HepG2 (cell line): ENCODE measurements at regions not wholly inside any gene's neighbourhood (a gene's known extent, or its start where the extent isn't known, plus 50 kb on each side); places are given as distances from the start of the nearest gene placed in this dataset.

Source experiments
- ATAC-seq: fragments of 200-7000 bp; cut with Tn5 transposase; 3 replicates; pipeline ENCODE4 v1.9.1; 2020; ENCODE audit warnings: mild to moderate bottlenecking, moderate library complexity
- BruUV-seq: library from RNA; stranded (reverse); fragments of 400-500 nt; replicated peaks from 2 replicates; lab custom pipeline; 2021; lab: Mats Ljungman, UMichigan
- CTCF ChIA-PET: fragments of 300-600 bp; formaldehyde crosslinking; extraction: SDS; loops from one replicate; lab custom pipeline; 2021; ENCODE audit warnings: low total read pairs, inconsistent platforms, low intra/inter-chr PET ratio; lab: Yijun Ruan, JAX
- POLR2A ChIA-PET: fragments of 350-600 bp; sonication (Branson Sonifier 250); formaldehyde crosslinking; loops from one replicate; lab custom pipeline; 2020; ENCODE audit warnings: antibody characterized with exemption, inconsistent platforms; lab: Yijun Ruan, JAX
- DNase-seq: peaks from one replicate; pipeline ENCODE4 v3.0.0-alpha.2; 2015; ENCODE audit warnings: low spot score
- FAIRE-seq: peaks from 3 replicates; lab custom pipeline; 2011; peaks lifted over from hg19 to GRCh38; lab: Jason Lieb, UNC
- H2AFZ ChIP-seq: one replicate; pipeline ENCODE4 v1.6.1; 2011; ENCODE audit warnings: low read length, inconsistent platforms
- H3K27ac ChIP-seq: fragments of 300-600 bp; 3 replicates; pipeline ENCODE4 v1.8.0; 2011; ENCODE audit warnings: mixed run types, mild to moderate bottlenecking, mixed read lengths, low read length, inconsistent platforms; ENCODE audit not compliant: insufficient read depth; ENCODE audit errors: extremely low read length
- H3K27me3 ChIP-seq, 2 experiments: fragments of 200-600 bp in 1 of 2; 2 replicates in 1 of 2; 3 replicates in 1 of 2; pipeline versions ENCODE4 v1.6.0 to v1.8.0; 2011; ENCODE audit warnings: low read length in 2 of 2, mild to moderate bottlenecking in 2 of 2, moderate library complexity in 2 of 2, inconsistent platforms in 1 of 2; ENCODE audit not compliant: insufficient read depth in 2 of 2, control insufficient read depth in 1 of 2
- H3K36me3 ChIP-seq, 2 experiments: fragments of 200-600 bp in 1 of 2; replicated peaks in 1 of 2; 2 replicates in 1 of 2; 3 replicates in 1 of 2; pipeline versions ENCODE4 v1.5.1 to v1.8.0; 2011; ENCODE audit warnings: low read length in 2 of 2, inconsistent platforms in 1 of 2; ENCODE audit not compliant: insufficient read depth in 2 of 2, control insufficient read depth in 1 of 2
- H3K4me1 ChIP-seq: 2 replicates; pipeline ENCODE4 v1.5.1; 2012; ENCODE audit warnings: low read length, inconsistent platforms; ENCODE audit not compliant: insufficient read depth
- H3K4me2 ChIP-seq: 2 replicates; pipeline ENCODE4 v1.6.0; 2011; ENCODE audit warnings: low read depth, low read length, inconsistent platforms
- H3K4me3 ChIP-seq, 3 experiments: fragments of 200-600 bp in 1 of 3; sonication (generic), shearing (Covaris generic) in 1 of 3; replicated peaks in 1 of 3; 2 replicates each; pipeline ENCODE4 v1.5.1; 2011 to 2016; ENCODE audit warnings: low read length in 3 of 3, inconsistent platforms in 2 of 3, low read depth in 2 of 3, mild to moderate bottlenecking in 2 of 3, control low read depth in 1 of 3, mixed read lengths in 1 of 3; ENCODE audit not compliant: insufficient read depth in 1 of 3
- H3K79me2 ChIP-seq: one replicate; pipeline ENCODE4 v1.6.1; 2011; ENCODE audit warnings: low read length, inconsistent platforms; ENCODE audit not compliant: insufficient read depth
- H3K9ac ChIP-seq: 2 replicates; pipeline ENCODE4 v1.6.0; 2011; ENCODE audit warnings: mild to moderate bottlenecking, low read depth, low read length, inconsistent platforms; ENCODE audit not compliant: insufficient read depth
- H3K9me3 ChIP-seq: 2 replicates; pipeline ENCODE4 v1.5.1; 2012; ENCODE audit warnings: mild to moderate bottlenecking, low read length
- H4K20me1 ChIP-seq: 2 replicates; pipeline ENCODE4 v1.6.0; 2011; ENCODE audit warnings: inconsistent platforms, mild to moderate bottlenecking, low read length, moderate library complexity; ENCODE audit not compliant: insufficient read depth
- CCDC6 ChIP-seq: sonication (generic); formaldehyde crosslinking; IDR thresholded peaks from 2 replicates; pipeline ENCODE4 v1.8.1; 2022; ENCODE audit warnings: mild to moderate bottlenecking, missing genetic modification reagents, moderate library complexity
- IRF2 ChIP-seq: IDR thresholded peaks from 2 replicates; pipeline ENCODE4 v1.6.1; 2018; ENCODE audit warnings: missing genetic modification reagents, missing compliant biosample characterization
- NFE2L1 ChIP-seq: sonication (generic); formaldehyde crosslinking; IDR thresholded peaks from 2 replicates; pipeline ENCODE4 v1.4.0; 2020; ENCODE audit warnings: missing genetic modification reagents, mild to moderate bottlenecking, borderline replicate concordance
- ZBTB33 ChIP-seq: sonication (generic); formaldehyde crosslinking; IDR thresholded peaks from 2 replicates; pipeline ENCODE4 v1.4.0; 2020; ENCODE audit warnings: missing genetic modification reagents
- ZNF354B ChIP-seq: sonication (generic); formaldehyde crosslinking; IDR thresholded peaks from 2 replicates; pipeline ENCODE4 v1.8.0; 2022; ENCODE audit warnings: mild to moderate bottlenecking, missing genetic modification reagents
- ZNF747 ChIP-seq: sonication (generic); formaldehyde crosslinking; IDR thresholded peaks from 2 replicates; pipeline ENCODE4 v1.8.1; 2023; ENCODE audit warnings: missing genetic modification reagents, mild to moderate bottlenecking, borderline replicate concordance
- WGBS: methylation state at CpG from one replicate; pipeline ENCODE4 v1.1.6; 2017; ENCODE audit warnings: low lambda C conversion rate; 5-methylcytosine and 5-hydroxymethylcytosine counted together
- in situ Hi-C: cut with HindIII; loops from 2 replicates; pipeline ENCODE4 v1.10.0; 2017; ENCODE audit warnings: low pct_unique_long_range_greater_than_20kb; ENCODE audit not compliant: extremely low pct_ligation_motif_present
- intact Hi-C: fragments of 100-400 bp; cut with micrococcal nuclease; formaldehyde crosslinking; loops from one replicate; pipeline ENCODE4 v1.10.0; 2022; ENCODE audit not compliant: unreplicated experiment
- TF ChIP-seq, protein P1 (sequence below): IDR thresholded peaks from 2 replicates; pipeline ENCODE4 v1.6.1; 2016; ENCODE audit warnings: missing genetic modification reagents, missing compliant biosample characterization
- TF ChIP-seq, protein P2 (sequence below): sonication (generic); formaldehyde crosslinking; IDR thresholded peaks from 2 replicates; pipeline ENCODE4 v1.5.0; 2020; ENCODE audit warnings: mild to moderate bottlenecking, missing genetic modification reagents, borderline replicate concordance

GRCh38 chr7:92987538-92987937 lies 130.2 kb downstream of the SAMD9 start:
- Histone ChIP-seq H3K27me3 (no peaks in the 10 kb centered on the region; a peak in 1 of 5 replicates), H2AFZ (no peak overlapping the region), H3K4me1 (no peaks in the 10 kb centered on the region), H4K20me1 (no peaks in the 10 kb centered on the region), H3K4me2 (no peak overlapping the region), H3K4me3 (no peak overlapping the region), H3K79me2 (no peaks in the 10 kb centered on the region), H3K9me3 (no peaks in the 10 kb centered on the region), H3K27ac (no peak overlapping the region), H3K36me3 (no peaks in the 10 kb centered on the region), H3K9ac (no peak overlapping the region)
- FAIRE-seq (no peak), ATAC-seq (no peak), DNase-seq (no peak)
- BruUV-seq: no TSS peak
- in situ Hi-C loops (no loop called here), intact Hi-C loops (no loop called here)
- WGBS: 4% methylated on average over 3 of the region's 3 CpGs
- POLR2A ChIA-PET: no interaction called here
- CTCF ChIA-PET: no interaction called here
- TF ChIP-seq CCDC6 (CRISPR knock-in tag) (no peak), IRF2 (CRISPR knock-in tag) (no peak), NFE2L1 (CRISPR knock-in tag) (no peak), ZBTB33 (CRISPR knock-in tag) (no peak), ZNF747 (CRISPR knock-in tag) (no peak), ZNF354B (CRISPR knock-in tag) (no peak)
- TF ChIP-seq, protein P1, sequence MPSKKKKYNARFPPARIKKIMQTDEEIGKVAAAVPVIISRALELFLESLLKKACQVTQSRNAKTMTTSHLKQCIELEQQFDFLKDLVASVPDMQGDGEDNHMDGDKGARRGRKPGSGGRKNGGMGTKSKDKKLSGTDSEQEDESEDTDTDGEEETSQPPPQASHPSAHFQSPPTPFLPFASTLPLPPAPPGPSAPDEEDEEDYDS (CRISPR knock-in tag): no peak
- TF ChIP-seq, protein P2, sequence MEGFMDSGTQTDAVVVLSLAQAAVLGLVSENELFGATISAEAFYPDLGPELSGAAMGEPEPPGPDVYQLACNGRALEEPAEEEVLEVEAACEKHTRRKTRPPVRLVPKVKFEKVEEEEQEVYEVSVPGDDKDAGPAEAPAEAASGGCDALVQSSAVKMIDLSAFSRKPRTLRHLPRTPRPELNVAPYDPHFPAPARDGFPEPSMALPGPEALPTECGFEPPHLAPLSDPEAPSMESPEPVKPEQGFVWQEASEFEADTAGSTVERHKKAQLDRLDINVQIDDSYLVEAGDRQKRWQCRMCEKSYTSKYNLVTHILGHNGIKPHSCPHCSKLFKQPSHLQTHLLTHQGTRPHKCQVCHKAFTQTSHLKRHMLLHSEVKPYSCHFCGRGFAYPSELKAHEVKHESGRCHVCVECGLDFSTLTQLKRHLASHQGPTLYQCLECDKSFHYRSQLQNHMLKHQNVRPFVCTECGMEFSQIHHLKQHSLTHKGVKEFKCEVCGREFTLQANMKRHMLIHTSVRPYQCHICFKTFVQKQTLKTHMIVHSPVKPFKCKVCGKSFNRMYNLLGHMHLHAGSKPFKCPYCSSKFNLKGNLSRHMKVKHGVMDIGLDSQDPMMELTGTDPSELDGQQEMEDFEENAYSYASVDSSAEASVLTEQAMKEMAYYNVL (CRISPR knock-in tag): no peak
